GM23338 (cell line): ENCODE measurements at regions not wholly inside any gene's neighbourhood (a gene's known extent, or its start where the extent isn't known, plus 50 kb on each side); places are given as distances from the start of the nearest gene placed in this dataset.
"Not testable (repeated sequence)": the region's sequence is repeated elsewhere in the genome, so short reads cannot be mapped to it uniquely, and the experiment has no call there.

Experiments used
- ATAC-seq: fragments of 200-7000 bp; cut with Tn5 transposase; 3 replicates; pipeline ENCODE4 v1.9.1; 2020
- DNase-seq: peaks from one replicate; pipeline ENCODE4 v3.0.0-alpha.2; 2015; ENCODE audit warnings: low spot score
- H2AFZ ChIP-seq: fragments of 200-600 bp; sonication (generic); 2 replicates; pipeline ENCODE4 v1.8.0; 2016; ENCODE audit warnings: antibody characterized with exemption, mild to moderate bottlenecking, moderate library complexity
- H3F3A ChIP-seq: fragments of 200-600 bp; sonication (generic); replicated peaks from 2 replicates; pipeline ENCODE4 v1.8.0; 2017; ENCODE audit warnings: antibody characterized with exemption, mixed run types, low read depth
- H3K27ac ChIP-seq: fragments of 200-600 bp; sonication (generic); 2 replicates; pipeline ENCODE4 v1.6.1; 2016; ENCODE audit warnings: low read depth
- H3K27me3 ChIP-seq: fragments of 200-600 bp; sonication (generic); 2 replicates; pipeline ENCODE4 v1.8.0; 2016; ENCODE audit warnings: mild to moderate bottlenecking, mixed run types, moderate library complexity; ENCODE audit not compliant: insufficient read depth
- H3K36me3 ChIP-seq: fragments of 200-600 bp; sonication (generic); 2 replicates; pipeline ENCODE4 v1.8.0; 2016; ENCODE audit warnings: mild to moderate bottlenecking; ENCODE audit not compliant: insufficient read depth
- H3K4me1 ChIP-seq: fragments of 200-600 bp; sonication (generic); 2 replicates; pipeline ENCODE4 v1.8.0; 2016; ENCODE audit warnings: mild to moderate bottlenecking, moderate library complexity; ENCODE audit not compliant: insufficient read depth
- H3K4me2 ChIP-seq: fragments of 200-600 bp; sonication (generic); 2 replicates; pipeline ENCODE4 v1.7.1; 2017; ENCODE audit warnings: mixed run types
- H3K4me3 ChIP-seq: fragments of 200-600 bp; sonication (generic); 2 replicates; pipeline ENCODE4 v1.6.1; 2016; ENCODE audit warnings: mixed run types
- H3K79me2 ChIP-seq: fragments of 200-600 bp; sonication (generic); replicated peaks from 2 replicates; pipeline ENCODE4 v1.8.0; 2017; ENCODE audit warnings: mild to moderate bottlenecking; ENCODE audit not compliant: insufficient read depth
- H3K9me2 ChIP-seq: fragments of 200-600 bp; sonication (generic); 2 replicates; pipeline ENCODE4 v1.8.0; 2017; ENCODE audit not compliant: insufficient read depth
- H4K20me1 ChIP-seq: fragments of 200-600 bp; sonication (generic); replicated peaks from 2 replicates; pipeline ENCODE4 v1.8.0; 2017; ENCODE audit warnings: mild to moderate bottlenecking; ENCODE audit not compliant: insufficient read depth
- H3K27ac Mint-ChIP-seq: 2 replicates; pipeline ENCODE4 v1.8.0; 2020; ENCODE audit warnings: inconsistent platforms, mild to moderate bottlenecking, moderate library complexity, mixed read lengths
- H3K27me3 Mint-ChIP-seq: 3 replicates; pipeline ENCODE4 v1.8.0; 2022; ENCODE audit warnings: low read depth, mild to moderate bottlenecking, moderate library complexity, mixed read lengths, inconsistent platforms; ENCODE audit not compliant: insufficient read depth, poor library complexity
- H3K36me3 Mint-ChIP-seq: 3 replicates; pipeline ENCODE4 v1.8.0; 2021; ENCODE audit warnings: low read depth, mild to moderate bottlenecking, inconsistent platforms, moderate library complexity, mixed read lengths
- H3K4me1 Mint-ChIP-seq: 3 replicates; pipeline ENCODE4 v1.8.0; 2020; ENCODE audit warnings: mild to moderate bottlenecking, inconsistent platforms, mixed read lengths
- H3K4me3 Mint-ChIP-seq: 3 replicates; pipeline ENCODE4 v1.8.0; 2021; ENCODE audit warnings: moderate library complexity, mild to moderate bottlenecking, inconsistent platforms, mixed read lengths
- H3K9me3 Mint-ChIP-seq: 3 replicates; pipeline ENCODE4 v1.8.0; 2020; ENCODE audit warnings: moderate library complexity, mild to moderate bottlenecking, inconsistent platforms, mixed read lengths
- ETS1 ChIP-seq: IDR thresholded peaks from 2 replicates; pipeline ENCODE4 v1.6.1; 2016; ENCODE audit warnings: antibody characterized with exemption
- EZH2 ChIP-seq: fragments of 200-600 bp; sonication (generic); IDR thresholded peaks from one replicate; pipeline ENCODE4 v1.8.0; 2017; ENCODE audit warnings: antibody characterized with exemption, mild to moderate bottlenecking, low read depth; ENCODE audit not compliant: unreplicated experiment
- EZH2phosphoT487 ChIP-seq: fragments of 200-600 bp; sonication (generic); IDR thresholded peaks from one replicate; pipeline ENCODE4 v1.8.1; 2018; ENCODE audit warnings: antibody characterized with exemption; ENCODE audit not compliant: unreplicated experiment
- JUNB ChIP-seq: IDR thresholded peaks from one replicate; pipeline ENCODE4 v1.6.1; 2016; ENCODE audit warnings: antibody characterized with exemption; ENCODE audit not compliant: unreplicated experiment
- NANOG ChIP-seq: IDR thresholded peaks from 2 replicates; pipeline ENCODE4 v1.6.1; 2016; ENCODE audit warnings: antibody characterized with exemption, borderline replicate concordance
- POLR2AphosphoS5 ChIP-seq: IDR thresholded peaks from 2 replicates; pipeline ENCODE4 v1.6.1; 2016; ENCODE audit warnings: antibody characterized with exemption, low read depth
- REST ChIP-seq: IDR thresholded peaks from one replicate; pipeline ENCODE4 v1.6.1; 2018; ENCODE audit warnings: antibody characterized with exemption; ENCODE audit not compliant: unreplicated experiment

GRCh38 chr4:3875466-3875865, 109.3 kb downstream of the ADRA2C start (continued):
- TF ChIP-seq REST (no peak), NANOG (no peak), JUNB (no peak), POLR2AphosphoS5 (no peak), ETS1 (no peak)

GRCh38 chr4:3876057-3876845, 110.1 kb downstream of the ADRA2C start:
- not testable (repeated sequence) for H3F3A ChIP-seq, H3K9me2 ChIP-seq, H3K27ac ChIP-seq, H3K4me3 ChIP-seq, H3K4me2 ChIP-seq, H2AFZ ChIP-seq, ATAC-seq, H3K79me2 ChIP-seq, H4K20me1 ChIP-seq, H3K36me3 ChIP-seq, H3K4me1 ChIP-seq, H3K4me3 Mint-ChIP-seq, DNase-seq, H3K27ac Mint-ChIP-seq
- Mint-ChIP-seq H3K27me3 (peaks cover 42% of the 10 kb centered on the region), H3K9me3 (peaks cover 19% of the 10 kb centered on the region; the same call in 2 of the 3 replicates), H3K36me3 (peaks cover 11% of the 10 kb centered on the region; the same call in 2 of the 3 replicates), H3K4me1 (peaks cover 20% of the 10 kb centered on the region)
- peaks cover 51% of the 10 kb centered on the region for H3K27me3 ChIP-seq

- H3K36me3 ChIP-seq, result no peaks in the 10 kb centered on the region
- Mint-ChIP-seq H3K27me3 (peaks cover 38% of the 10 kb centered on the region), H3K9me3 (peaks cover 19% of the 10 kb centered on the region; the same call in 2 of the 3 replicates), H3K27ac (no peak overlapping the region), H3K4me3 (no peak overlapping the region), H3K36me3 (peaks cover 11% of the 10 kb centered on the region; the same call in 2 of the 3 replicates), H3K4me1 (peaks cover 20% of the 10 kb centered on the region)
- TF ChIP-seq EZH2, result peak; percentile 16
- TF ChIP-seq EZH2phosphoT487, result no peak
- peaks cover 8% of the 10 kb centered on the region for H3K4me1 ChIP-seq
- no peak overlapping the region for H3K27ac ChIP-seq
- H3K4me3 ChIP-seq, result no peak overlapping the region
- ATAC-seq (no peak), DNase-seq (no peak)
- H4K20me1 ChIP-seq, result no peaks in the 10 kb centered on the region; the same call in 1 of the 2 replicates
- H3K27me3 ChIP-seq, result peaks cover 45% of the 10 kb centered on the region
- H3K9me2 ChIP-seq, result no peaks in the 10 kb centered on the region
- no peak overlapping the region for H2AFZ ChIP-seq
- H3K79me2 ChIP-seq, result no peaks in the 10 kb centered on the region
- no peaks in the 10 kb centered on the region for H3F3A ChIP-seq
- H3K4me2 ChIP-seq, result no peak overlapping the region
These were observed 111.1 kb downstream of the ADRA2C start for GRCh38 chr4:3877236-3877635.
